C4-2B (cell line): ENCODE measurements at regions not wholly inside any gene's neighbourhood (a gene's known extent, or its start where the extent isn't known, plus 50 kb on each side); places are given as distances from the start of the nearest gene placed in this dataset.

Experiments
- CTCF ChIP-seq: fragments of 450-650 bp; conservative IDR thresholded peaks from 2 replicates; pipeline ENCODE4 v1.5.1; 2017; ENCODE audit warnings: mild to moderate bottlenecking
- ZFX ChIP-seq: fragments of 450-650 bp; IDR thresholded peaks from 2 replicates; pipeline ENCODE4 v1.6.1; 2017

GRCh38 chr15:77749236-77749997 lies 116.7 kb upstream of the LINGO1 start:
- TF ChIP-seq CTCF (no peak), ZFX (no peak)
